DMS114 treated with DMSO at 0.1 percent for 48 hours (cell line): ENCODE measurements at regions not wholly inside any gene's neighbourhood (a gene's known extent, or its start where the extent isn't known, plus 50 kb on each side); places are given as distances from the start of the nearest gene placed in this dataset.

Experiments used
- DNase-seq: peaks from one replicate; lab custom pipeline; 2025; ENCODE audit not compliant: unreplicated experiment; lab: John Stamatoyannopoulos, UW

- no peak for DNase-seq
Measured at GRCh38 chr5:57695179-57695578, 212.6 kb upstream of the ACTBL2 start.

DNA sequence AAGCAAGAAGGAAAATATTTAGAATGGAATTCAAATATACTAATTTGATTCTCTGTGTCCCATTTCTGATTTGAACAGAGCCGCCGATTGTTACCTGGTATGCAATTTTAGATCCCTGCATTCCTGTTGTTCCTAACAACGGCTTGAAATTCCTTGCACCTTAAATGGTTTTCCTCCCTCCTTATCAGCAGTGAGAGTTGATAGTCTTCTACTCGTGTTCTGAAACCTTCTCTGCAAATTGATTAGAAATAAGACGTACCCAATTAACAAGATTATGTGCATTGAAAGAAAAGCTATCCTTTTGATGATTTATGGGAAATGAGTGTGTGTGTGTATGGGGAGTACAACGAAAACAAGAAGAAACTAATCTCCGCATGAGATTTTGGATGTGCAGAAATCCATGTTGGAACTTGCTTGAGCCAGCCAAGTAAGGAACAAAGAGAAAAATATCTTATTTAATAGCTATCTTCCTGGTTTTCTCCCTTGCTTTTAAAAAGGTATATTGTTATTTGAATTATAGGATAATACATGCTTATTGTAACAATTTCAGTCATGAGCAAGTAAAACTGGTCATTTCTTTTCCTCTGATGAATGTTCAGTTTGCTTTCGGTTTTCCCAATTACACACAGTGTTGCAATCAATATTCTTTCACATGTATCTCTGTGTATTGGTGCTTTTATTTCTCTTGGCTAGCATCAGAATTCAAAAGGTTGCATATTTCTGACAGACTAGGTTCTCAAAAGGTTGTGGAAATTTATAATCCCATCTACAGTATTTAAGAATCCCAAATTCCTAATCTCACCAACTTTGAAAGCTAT is 211.1 kb upstream of the ACTBL2 start:
- DNase-seq = no peak

DNA sequence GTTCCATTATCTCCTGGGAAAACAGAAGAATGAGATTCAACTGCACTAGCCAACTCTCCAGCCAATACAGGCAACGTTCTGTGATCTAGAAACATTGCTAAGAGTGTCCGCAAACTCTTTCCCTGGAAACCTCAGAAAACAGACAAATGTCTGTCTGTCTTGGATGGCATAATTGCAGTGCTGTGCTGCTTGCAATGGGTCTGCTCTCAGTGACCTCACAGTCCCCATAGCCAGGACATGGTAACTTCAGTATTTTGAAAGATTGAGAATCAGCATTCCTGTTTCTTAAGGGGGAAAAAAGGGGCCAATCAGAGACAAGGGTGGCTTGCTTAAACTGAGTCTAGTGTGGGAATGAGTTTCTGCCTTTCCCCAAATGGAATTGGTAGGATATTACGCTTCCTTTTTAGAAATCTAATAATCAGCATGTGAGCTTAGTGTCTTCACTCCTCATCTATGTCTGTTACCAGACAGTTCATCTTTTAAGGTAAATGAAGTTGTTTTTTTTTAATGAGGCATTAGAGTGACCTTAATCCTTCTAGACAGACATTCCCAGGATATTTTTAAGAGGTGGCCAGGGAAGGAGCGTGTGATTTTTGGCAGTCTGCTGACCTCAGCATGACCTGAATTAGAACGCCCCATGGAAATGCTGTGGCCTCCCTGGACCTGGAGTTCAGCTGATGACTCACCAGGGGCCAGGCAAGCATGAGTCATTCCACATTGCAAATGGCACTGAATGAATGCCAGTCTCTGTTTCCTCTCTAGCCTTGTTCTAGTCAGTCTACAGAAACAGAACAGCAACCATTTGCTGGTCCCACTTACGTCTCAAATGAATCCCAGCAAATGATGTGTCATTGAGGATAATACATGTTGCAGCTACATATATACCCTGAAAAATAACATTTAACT is 210.2 kb upstream of the ACTBL2 start:
- no peak for DNase-seq

GRCh38 chr5:57690724-57691123 is 208.1 kb upstream of the ACTBL2 start:
- DNase-seq = no peak

GRCh38 chr5:57687596-57687995 is 205.0 kb upstream of the ACTBL2 start:
- no peak for DNase-seq

GRCh38 chr5:57685516-57686255 is 203.1 kb upstream of the ACTBL2 start:
- no peak for DNase-seq

- DNase-seq = no peak
Measured at GRCh38 chr5:57684299-57684702, 201.7 kb upstream of the ACTBL2 start.

- DNase-seq = no peak
Measured at GRCh38 chr5:57683036-57683630, 200.5 kb upstream of the ACTBL2 start.

GRCh38 chr5:57681942-57682341 is 199.3 kb upstream of the ACTBL2 start:
- DNase-seq = no peak

- no peak for DNase-seq
Measured at GRCh38 chr5:57680686-57681085, 198.1 kb upstream of the ACTBL2 start.

- no peak for DNase-seq
Measured at GRCh38 chr5:57677235-57677634, 194.6 kb upstream of the ACTBL2 start.

- no peak for DNase-seq
Measured at GRCh38 chr5:57676222-57677098, 193.8 kb upstream of the ACTBL2 start.

DNA sequence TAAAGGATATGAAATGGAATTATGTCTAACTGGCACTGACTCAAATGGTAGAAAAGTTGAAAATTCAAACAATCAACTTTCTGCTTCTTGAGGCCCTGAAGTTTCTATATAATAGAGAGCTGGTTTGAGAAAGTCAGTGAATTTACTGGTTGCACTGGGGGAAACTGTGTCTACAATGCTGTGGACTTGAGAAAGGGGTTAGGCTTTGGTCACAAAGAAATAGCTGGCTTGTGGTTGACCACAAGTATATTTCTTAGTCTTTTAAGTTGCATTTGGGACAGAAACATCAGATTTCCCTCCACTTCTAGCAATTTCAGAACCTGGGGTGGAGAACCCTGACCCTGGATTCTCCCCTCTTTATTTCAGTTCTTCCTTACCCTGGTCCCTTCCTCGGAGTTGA is 192.6 kb upstream of the ACTBL2 start:
- DNase-seq = no peak

- no peak for DNase-seq
Measured at GRCh38 chr5:57671371-57671770, 188.8 kb upstream of the ACTBL2 start.

GRCh38 chr5:57666582-57666981 is 184.0 kb upstream of the ACTBL2 start:
- no peak for DNase-seq

- DNase-seq = no peak
Measured at GRCh38 chr5:57665146-57665936, 182.7 kb upstream of the ACTBL2 start.

DNA sequence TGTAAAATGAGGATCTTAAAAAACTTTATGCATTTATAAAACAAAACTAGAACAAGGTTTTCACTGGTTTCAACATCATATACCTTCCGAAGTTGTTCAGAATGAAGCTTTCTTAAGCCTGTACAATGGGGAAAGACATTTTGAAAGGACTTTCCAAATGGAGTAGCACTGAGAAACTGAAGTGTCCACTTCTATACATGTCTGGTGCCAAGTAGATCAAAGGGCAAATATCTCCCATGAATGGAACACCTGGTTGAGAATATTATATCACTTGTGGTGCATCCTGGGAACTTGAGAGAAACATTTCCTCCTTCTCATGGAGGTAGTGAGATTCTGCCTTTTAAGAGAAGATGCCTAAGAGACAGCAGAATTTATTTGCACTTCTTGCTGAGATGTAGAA is 182.1 kb upstream of the ACTBL2 start:
- no peak for DNase-seq

DNA sequence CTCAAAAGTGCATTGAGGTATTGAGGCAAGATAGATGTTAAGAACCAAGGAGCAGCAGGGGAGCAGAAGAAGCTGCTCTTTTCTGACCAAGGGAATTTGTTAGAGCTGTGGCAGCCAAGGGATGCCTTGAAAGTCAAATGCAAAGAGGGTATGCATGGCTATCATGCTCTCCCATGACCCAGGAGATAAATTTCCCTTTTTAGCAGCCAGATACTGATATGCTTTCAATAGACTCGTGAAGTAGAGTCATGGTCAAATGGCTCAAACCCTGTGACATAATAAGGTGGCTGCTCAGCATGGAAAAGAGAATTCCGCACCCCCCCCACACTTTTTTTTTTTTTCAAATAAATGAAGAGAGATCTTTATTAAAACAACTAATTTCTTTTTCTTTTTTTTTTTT is 180.9 kb upstream of the ACTBL2 start:
- no peak for DNase-seq

- DNase-seq = no peak
Measured at GRCh38 chr5:57662991-57663390, 180.4 kb upstream of the ACTBL2 start.
